OCI-LY3 (cell line): ENCODE measurements at regions not wholly inside any gene's neighbourhood (a gene's known extent, or its start where the extent isn't known, plus 50 kb on each side); places are given as distances from the start of the nearest gene placed in this dataset.

ENCODE experiments used
- CTCF ChIP-seq: fragments of 200-600, 300-600 bp; sonication (generic); IDR thresholded peaks from 2 replicates; pipeline ENCODE4 v1.5.1; 2014; ENCODE audit warnings: antibody characterized with exemption, low read length, low read depth
- EZH2phosphoT487 ChIP-seq: fragments of 200-600 bp; shearing (Covaris generic); IDR thresholded peaks from 2 replicates; pipeline ENCODE4 v1.6.1; 2018; ENCODE audit warnings: antibody characterized with exemption, mixed run types, low read depth

- no peak for TF ChIP-seq CTCF
- no peak for TF ChIP-seq EZH2phosphoT487
Measured at GRCh38 chr4:180285796-180286195, 1957.4 kb upstream of the TENM3 start.
